Stimulated activated CD4-positive, alpha-beta T cell treated with anti-CD3 and anti-CD28 coated beads, Interleukin-4, amount 100 ng/mL, for 24 hours (primary cell): ENCODE measurements at regions not wholly inside any gene's neighbourhood (a gene's known extent, or its start where the extent isn't known, plus 50 kb on each side); places are given as distances from the start of the nearest gene placed in this dataset.

Experiments
- DNase-seq: peaks from one replicate; pipeline ENCODE4 v3.0.0-alpha.2; 2020

DNA sequence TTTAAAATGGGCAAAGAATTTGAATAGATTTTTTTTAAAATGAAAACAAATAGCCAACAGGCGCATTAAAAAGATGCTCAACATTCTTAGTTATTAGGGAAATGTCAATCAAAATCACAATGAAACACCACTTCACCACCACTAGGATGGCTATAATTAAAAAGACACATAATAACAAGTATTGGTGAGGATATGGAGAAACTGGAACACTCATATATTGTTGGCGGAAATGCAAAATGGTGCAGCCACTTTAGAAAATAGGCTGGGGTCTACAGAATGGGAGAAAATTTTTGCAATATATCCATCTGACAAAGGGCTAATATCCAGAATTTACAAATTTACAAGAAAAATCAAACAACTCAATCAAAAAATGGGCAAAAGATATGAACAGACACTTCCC, 107.8 kb upstream of the FOXD3 start:
- no peak for DNase-seq

DNA sequence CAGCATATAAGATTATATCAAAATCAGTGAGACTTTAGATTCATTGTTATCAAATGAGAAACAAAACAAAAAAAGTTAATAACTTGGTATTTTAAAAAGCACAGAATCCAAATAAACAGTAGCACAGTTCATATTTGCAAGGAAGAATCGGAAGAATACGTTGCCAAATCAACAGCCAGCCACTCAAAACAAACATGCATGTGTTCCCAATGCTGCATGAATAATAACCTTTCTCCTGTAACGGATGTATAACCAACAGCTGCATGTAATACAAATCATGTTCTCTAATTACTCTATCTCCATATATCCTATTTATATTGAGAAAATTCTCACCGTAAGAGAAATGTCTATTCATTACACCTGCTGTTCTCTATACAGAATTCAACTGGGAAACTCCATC, 98.9 kb upstream of the FOXD3 start:
- no peak for DNase-seq

DNA sequence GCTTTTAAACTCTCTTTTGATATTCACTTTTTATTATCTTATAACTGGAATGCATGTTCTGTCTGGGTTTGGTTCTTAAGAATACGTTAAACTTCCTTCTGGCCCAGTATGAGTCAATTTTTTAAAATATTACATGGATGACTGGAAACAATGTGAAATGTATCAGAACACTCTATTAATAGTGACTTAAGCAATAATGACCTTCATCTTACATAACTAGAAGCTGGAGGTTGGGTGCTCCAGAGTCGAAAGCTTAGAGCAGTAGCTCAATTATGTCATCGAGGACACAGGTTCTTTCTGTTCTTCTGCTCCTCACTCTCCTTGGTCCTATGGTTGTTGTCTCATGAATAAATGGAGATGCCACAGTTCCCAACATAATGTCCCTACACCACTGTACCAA, 91.6 kb upstream of the FOXD3 start:
- no peak for DNase-seq

DNA sequence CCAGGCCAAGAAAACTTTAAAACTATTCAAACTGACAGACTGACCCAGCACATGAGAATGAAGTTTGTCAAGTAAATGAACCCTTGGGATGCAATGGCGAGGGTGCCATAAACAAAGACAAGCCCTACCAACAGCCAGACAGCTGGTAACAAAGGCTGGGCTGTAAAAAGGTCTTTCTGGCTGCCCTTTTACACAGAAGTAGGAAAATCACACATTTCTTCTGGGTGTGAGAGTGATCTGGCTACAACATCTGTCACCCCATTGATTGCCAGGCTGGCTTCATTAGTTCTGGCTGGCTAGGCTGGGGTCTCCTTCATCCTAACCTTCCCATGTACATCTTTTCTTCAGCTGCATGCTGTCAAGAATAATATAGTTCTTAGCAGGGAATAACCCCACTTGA, 83.6 kb upstream of the FOXD3 start:
- DNase-seq: no peak

DNA sequence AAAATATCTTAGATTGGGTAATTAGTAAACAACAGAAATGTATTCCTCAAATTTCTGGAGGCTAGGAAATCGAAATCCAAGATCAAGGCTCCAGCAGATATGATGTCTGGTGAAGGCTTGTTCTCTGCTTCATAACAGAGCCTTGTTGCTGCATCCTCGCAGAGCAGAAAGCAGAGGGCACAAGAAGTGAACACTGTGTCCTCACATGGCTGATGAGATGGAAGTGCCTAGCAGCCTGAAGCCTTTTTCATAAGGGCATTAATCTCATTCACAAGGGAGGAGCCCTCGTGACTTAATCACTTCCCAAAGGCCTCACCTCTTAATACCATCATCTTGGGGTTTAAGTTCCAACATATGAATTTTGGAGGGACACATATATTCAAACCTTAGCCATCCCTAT, 77.2 kb upstream of the FOXD3 start:
- no peak for DNase-seq

DNA sequence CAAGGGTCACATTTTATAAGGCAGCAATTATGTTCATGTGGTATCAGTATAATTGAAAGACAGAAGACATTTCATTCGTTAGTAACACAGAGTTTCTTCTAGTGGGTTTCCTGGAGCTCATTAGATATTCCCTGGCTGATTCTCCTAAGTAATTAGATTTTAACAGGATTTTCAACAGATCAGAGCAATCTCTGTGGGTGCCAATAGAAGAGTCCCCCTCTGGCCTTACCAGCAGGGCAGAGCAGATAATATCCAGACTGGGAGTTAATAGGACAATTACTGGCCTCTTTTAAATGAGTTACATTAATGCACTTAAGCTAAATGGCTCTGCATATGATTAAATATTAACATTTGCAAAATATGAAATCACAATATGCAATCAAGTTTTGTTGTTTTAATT, 74.2 kb upstream of the FOXD3 start:
- no peak for DNase-seq

DNA sequence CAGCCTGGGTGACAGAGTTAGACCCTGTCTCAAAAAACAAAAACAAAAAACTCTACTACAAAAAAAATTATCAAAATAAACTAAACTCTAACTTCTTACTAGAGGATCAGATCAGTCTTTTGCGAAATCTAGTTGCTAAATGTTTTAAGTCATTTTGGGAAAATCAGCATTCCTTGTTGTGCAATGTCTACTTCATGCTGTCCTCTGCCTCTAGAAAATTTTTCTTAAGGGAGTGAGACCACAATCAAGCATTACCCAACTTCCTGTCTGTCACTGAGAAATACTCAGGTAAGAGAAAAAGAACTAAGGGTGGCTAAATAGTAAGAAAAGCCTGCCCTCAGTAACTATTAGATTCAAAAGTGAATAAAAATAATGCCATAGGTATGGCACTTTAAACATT, 67.2 kb upstream of the FOXD3 start:
- DNase-seq: no peak

DNA sequence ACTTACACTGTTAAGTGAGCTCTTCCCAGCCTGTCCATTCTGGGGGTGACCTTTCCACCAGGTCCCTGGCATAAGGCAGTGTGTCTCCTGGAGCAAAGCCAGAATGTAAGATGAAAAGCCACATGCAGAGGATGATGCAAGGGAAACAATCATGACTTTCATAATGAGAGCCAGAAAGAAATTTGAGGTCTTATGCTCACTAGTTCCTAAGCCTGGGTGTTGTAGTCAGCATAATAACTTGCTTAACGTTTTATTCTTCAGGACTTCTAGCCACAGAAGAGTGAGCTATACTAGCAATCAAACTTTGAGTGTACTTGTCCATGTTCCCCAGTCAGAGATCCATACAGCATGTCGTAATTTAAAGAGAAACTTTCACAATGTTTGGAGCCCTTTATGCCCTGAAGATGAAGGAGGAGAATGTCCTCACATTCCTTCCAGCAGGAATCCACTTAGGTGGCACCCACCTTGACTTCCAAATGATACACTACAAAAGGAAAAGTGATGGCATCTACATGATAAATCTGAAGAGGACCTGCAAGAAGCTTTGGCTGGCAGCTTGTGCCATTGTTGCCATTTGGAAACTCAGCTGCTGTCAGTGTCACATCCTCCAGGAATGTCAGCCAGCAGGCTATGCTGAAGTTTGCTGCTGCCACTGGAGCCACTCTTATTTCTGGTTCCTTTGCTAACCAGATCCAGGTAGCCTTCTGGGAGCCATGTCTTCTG, 60.5 kb upstream of the FOXD3 start:
- DNase-seq: no peak

DNA sequence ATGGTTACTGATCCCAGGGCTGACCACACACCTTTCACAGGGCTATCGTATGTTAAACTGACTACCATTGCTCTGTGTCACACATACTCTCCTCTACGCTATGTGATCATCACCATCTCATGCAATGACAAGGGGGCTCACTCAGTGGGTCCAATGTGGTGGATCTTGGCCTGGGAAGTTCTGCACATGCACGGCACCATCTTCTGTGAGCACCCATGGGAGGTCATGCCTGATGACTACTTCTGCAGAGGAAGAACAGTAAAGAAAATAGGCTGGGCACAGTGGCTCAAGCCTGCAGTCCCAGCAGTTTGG, 60.0 kb upstream of the FOXD3 start:
- DNase-seq: no peak

DNA sequence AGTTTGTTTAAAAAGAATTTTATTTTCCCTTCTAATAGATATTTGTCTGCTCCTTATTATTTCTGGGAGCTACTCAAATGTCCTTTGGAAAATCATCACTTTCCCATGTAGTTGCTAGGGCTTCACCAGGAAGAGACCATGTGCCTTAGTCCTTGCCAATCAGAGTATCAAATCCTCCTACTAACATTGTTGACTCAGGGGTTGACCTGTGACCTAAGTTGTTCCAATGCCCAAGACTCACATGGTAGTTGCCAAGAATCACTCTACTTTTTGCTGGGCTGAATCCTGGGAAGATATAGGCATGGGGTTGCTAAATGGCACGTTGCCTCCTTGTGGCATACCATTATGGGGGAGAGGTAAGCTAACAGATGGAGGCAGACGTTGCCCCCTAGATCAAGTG, 58.2 kb upstream of the FOXD3 start:
- DNase-seq: no peak

DNA sequence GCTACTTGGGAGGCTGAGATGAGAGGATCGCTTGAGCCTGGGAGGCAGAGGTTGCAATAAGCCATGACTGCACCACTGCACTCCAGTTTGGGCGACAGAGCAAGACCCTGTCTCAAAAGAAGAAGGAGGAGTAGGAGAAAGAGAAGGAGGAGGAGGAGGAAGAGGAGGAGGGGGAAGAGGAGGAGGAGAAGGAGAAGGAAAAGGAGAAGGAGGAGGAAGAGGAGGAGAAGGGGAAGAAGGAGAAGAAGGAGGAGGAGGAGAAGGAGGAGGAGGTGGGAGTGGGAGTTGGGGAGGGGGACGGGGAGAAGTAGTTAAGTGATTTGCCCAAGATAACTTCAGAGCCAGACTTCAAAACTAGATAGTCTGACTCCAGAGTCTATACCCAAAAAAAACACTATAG, 55.5 kb upstream of the FOXD3 start:
- DNase-seq: no peak

DNA sequence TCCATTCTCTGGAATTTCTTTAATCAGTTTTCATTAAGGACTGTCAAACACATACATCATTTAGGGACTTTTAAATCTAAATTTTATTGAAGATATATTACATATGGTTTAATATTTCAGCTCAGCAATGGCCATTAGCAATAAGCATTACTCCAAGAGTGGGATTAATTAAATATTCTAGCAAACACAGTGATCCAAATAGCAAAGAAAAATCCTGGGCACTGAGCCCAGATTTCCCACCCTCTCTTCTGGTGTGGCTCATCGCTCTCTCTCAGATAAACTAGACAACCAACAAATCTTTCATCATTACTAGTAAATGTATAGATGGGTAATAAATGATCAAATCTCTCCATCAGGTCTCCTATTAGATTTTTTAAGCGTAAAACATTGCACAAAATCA, 53.5 kb upstream of the FOXD3 start:
- DNase-seq: no peak

DNA sequence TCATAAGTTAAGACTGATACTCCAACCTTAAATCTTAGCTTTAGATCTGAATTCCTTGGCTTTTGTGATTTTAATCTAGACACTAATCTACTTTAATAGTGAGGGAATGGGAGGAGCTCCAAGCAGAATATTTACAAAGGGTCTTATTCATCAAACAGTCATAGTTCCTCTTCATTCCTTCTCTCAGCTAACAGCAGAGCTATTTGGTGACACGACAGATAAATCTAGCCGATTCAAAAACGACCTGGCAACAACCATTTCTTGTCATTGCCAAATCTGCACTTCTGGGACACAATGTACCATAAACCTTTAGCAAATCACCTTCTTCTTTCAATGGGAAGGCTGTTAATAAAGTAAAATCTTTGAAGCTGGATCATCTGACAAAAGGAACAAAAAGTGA, 52.8 kb upstream of the FOXD3 start:
- DNase-seq: no peak
